Sigmoid colon (tissue), 6 donors: ENCODE measurements at regions not wholly inside any gene's neighbourhood (a gene's known extent, or its start where the extent isn't known, plus 50 kb on each side); places are given as distances from the start of the nearest gene placed in this dataset.

Source experiments
- DNase-seq: peaks from one replicate; pipeline ENCODE4 v3.0.0-alpha.2; 2019
- H3K27ac ChIP-seq, 4 donors: fragments of 200-600 bp; sonication (generic); one replicate each; pipeline ENCODE4 v1.5.1; 2016 to 2019; ENCODE audit warnings: mild to moderate bottlenecking in 1 of 4
- H3K27me3 ChIP-seq, 3 donors: fragments of 200-600 bp; sonication (generic); one replicate each; pipeline ENCODE4 v1.5.1; 2019; ENCODE audit warnings: mild to moderate bottlenecking in 1 of 3
- H3K36me3 ChIP-seq, 4 donors: fragments of 200-600 bp; sonication (generic); one replicate each; pipeline ENCODE4 v1.5.1; 2016 to 2019
- H3K4me1 ChIP-seq, 4 donors: fragments of 200-600 bp; sonication (generic); one replicate each; pipeline ENCODE4 v1.5.1; 2017 to 2019
- H3K4me3 ChIP-seq, 4 donors: fragments of 200-600 bp; sonication (generic); one replicate each; pipeline ENCODE4 v1.5.1; 2017 to 2019; ENCODE audit warnings: mild to moderate bottlenecking in 2 of 4, moderate library complexity in 1 of 4
- H3K9me3 ChIP-seq, 4 donors: fragments of 200-600 bp in 3 of 4; sonication (generic) in 3 of 4; one replicate each; pipeline versions ENCODE4 v1.5.1 to v1.6.1; 2013 to 2019
- EP300 ChIP-seq, 4 donors: sonication (generic); formaldehyde crosslinking; IDR thresholded peaks; one replicate each; pipeline ENCODE4 v1.6.1; 2017; ENCODE audit warnings: antibody characterized with exemption in 4 of 4
- POLR2A ChIP-seq, 2 donors: fragments of 450-650 bp; IDR thresholded peaks; one replicate each; pipeline ENCODE4 v1.6.1; 2016; ENCODE audit warnings: antibody characterized with exemption in 2 of 2, mild to moderate bottlenecking in 2 of 2, moderate library complexity in 2 of 2
- POLR2AphosphoS5 ChIP-seq, 4 donors: sonication (generic); formaldehyde crosslinking; IDR thresholded peaks; one replicate each; pipeline ENCODE4 v1.6.1; 2017; ENCODE audit warnings: antibody characterized with exemption in 4 of 4
- WGBS, 2 donors: extraction: QIAGEN DNeasy Blood & Tissue Kit; methylation state at CpG; one replicate each; pipeline ENCODE4 v1.1.7; 2013; 5-methylcytosine and 5-hydroxymethylcytosine counted together
- intact Hi-C: fragments of 100-400 bp; cut with DNase I; formaldehyde crosslinking; loops from one replicate; pipeline ENCODE4 v1.15.1; 2023
- TF ChIP-seq, protein P1 (sequence below), 4 experiments: fragments of 450-650 bp in 3 of 4; fragments of 200-600 bp in 1 of 4; IDR thresholded peaks; one replicate each; pipeline ENCODE4 v1.5.1; 2016 to 2019; ENCODE audit warnings: antibody characterized with exemption in 4 of 4, mild to moderate bottlenecking in 3 of 4, moderate library complexity in 2 of 4
- donor health status: healthy with polysubstance abuse.
- donor health status: healthy.

DNA sequence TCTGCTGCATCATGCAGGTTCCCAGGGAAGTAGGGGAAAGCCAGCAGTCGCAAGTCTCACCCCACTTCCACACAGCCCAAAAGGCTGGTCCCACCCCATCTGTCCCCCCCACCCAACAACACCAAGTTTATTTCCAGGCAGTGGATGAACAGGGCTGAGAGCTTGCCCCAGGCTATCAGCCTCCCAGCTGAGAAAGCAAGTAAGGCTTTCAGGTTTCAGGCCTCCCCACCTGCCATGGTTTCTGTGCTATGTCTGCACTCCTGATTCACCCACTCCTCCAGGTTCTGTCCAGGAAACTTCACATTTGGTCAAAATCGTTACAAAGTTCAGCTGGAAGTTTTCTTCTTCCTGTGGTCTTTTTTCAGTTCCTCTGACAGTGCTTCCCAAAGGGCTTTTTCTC, 97.5 kb upstream of the HS3ST3A1 start:
- 82% methylated on average over 2 of the region's 2 CpGs for WGBS, 2 donors
- no peak for TF ChIP-seq POLR2A (IDR thresholded peaks at IDR 0.05)
- no peak for TF ChIP-seq POLR2AphosphoS5 (IDR thresholded peaks at IDR 0.05)
- no peak for TF ChIP-seq EP300 (IDR thresholded peaks at IDR 0.05)
- intact Hi-C loops = no loop called here

DNA sequence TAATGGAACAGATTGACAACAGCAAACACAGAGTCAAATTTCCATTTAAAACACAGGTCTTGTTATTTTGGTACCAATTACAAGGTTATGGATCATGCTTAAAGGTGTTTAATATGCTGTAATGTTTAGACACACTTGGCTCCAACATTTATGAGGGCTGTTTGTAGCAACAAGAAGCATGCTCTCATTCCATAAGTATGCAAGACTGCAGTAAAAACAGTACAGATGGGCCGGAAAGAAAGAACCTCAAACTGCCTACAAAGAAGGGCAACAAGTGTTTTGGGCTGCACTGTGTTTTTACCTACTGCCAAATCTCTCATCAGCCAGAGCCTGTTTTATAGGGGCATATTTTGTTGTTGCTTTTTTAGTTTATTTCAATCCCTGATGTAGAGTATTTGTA, 100.5 kb upstream of the HS3ST3A1 start:
- Histone ChIP-seq H3K27ac (no peak overlapping the region), H3K4me1 (no peaks in the 10 kb centered on the region), H3K4me3 (no peak overlapping the region), H3K27me3 (no peaks in the 10 kb centered on the region), H3K9me3 (no peaks in the 10 kb centered on the region), H3K36me3 (no peaks in the 10 kb centered on the region)
- 50 to 65% methylated on average over 1 of the region's 1 CpG for WGBS, 2 donors
- DNase-seq = no peak
- intact Hi-C loops = no loop called here
- TF ChIP-seq, protein P1, sequence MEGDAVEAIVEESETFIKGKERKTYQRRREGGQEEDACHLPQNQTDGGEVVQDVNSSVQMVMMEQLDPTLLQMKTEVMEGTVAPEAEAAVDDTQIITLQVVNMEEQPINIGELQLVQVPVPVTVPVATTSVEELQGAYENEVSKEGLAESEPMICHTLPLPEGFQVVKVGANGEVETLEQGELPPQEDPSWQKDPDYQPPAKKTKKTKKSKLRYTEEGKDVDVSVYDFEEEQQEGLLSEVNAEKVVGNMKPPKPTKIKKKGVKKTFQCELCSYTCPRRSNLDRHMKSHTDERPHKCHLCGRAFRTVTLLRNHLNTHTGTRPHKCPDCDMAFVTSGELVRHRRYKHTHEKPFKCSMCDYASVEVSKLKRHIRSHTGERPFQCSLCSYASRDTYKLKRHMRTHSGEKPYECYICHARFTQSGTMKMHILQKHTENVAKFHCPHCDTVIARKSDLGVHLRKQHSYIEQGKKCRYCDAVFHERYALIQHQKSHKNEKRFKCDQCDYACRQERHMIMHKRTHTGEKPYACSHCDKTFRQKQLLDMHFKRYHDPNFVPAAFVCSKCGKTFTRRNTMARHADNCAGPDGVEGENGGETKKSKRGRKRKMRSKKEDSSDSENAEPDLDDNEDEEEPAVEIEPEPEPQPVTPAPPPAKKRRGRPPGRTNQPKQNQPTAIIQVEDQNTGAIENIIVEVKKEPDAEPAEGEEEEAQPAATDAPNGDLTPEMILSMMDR (IDR thresholded peaks at IDR 0.05) = no peak
- no peak for TF ChIP-seq POLR2A (IDR thresholded peaks at IDR 0.05)
- no peak for TF ChIP-seq POLR2AphosphoS5 (IDR thresholded peaks at IDR 0.05)
- TF ChIP-seq EP300 (IDR thresholded peaks at IDR 0.05) = no peak

More for the DNA sequence above, 97.5 kb upstream of the HS3ST3A1 start:
- no peak overlapping the region for H3K27ac ChIP-seq
- no peak for DNase-seq
- no peaks in the 10 kb centered on the region for H3K27me3 ChIP-seq
- H3K36me3 ChIP-seq = no peaks in the 10 kb centered on the region
- H3K4me1 ChIP-seq = no peaks in the 10 kb centered on the region
- no peaks in the 10 kb centered on the region for H3K9me3 ChIP-seq
- H3K4me3 ChIP-seq = no peak overlapping the region

DNA sequence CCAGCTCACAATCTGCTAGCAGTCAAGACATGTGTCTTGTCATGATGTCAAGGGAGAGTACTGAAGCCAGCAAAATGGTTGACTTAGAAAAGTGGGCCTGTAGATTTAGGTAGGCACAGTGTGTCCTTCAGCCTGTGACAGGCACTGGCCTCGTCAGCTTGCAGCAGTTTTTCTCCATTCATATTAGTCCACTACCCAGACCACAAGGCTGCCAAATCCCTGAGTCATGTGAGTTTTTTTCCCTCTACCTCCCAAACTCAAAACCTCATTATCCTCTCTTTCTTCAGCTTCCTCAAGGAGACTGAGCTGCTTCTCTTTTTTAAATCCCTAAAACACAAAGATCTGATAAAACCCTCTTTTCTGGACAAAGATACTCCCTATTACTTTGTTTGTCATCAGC, 102.6 kb upstream of the HS3ST3A1 start:
- 57 to 58% methylated on average over 1 of the region's 1 CpG for WGBS, 2 donors
- intact Hi-C loops = no loop called here

DNA sequence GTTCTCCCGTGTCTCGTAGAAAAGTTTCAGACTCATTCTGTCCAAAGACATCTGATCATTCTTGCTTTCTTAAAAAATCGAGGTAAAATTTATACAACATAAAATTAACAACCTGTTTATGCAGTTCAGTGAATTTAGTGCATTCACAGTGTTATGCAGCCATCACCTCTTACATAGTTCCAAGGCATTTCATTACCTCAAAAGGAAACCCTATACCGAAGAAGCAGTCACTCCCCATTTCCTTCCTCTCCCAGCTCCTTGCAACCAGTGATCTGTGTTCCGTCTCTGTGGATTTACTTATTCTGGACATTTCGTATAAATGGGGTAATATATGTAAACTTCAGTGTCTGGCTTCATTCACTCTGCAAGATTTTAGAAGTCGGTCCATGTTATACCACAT, 103.5 kb upstream of the HS3ST3A1 start:
- no peaks in the 10 kb centered on the region for H3K4me1 ChIP-seq

More for the DNA sequence above, 102.6 kb upstream of the HS3ST3A1 start:
- TF ChIP-seq, protein P1 (IDR thresholded peaks at IDR 0.05) = no peak
- TF ChIP-seq POLR2A (IDR thresholded peaks at IDR 0.05) (no peak), POLR2AphosphoS5 (IDR thresholded peaks at IDR 0.05) (no peak), EP300 (IDR thresholded peaks at IDR 0.05) (no peak)
- Histone ChIP-seq H3K9me3 (no peaks in the 10 kb centered on the region), H3K4me3 (no peak overlapping the region), H3K4me1 (no peaks in the 10 kb centered on the region), H3K27ac (no peak overlapping the region), H3K36me3 (no peaks in the 10 kb centered on the region), H3K27me3 (no peaks in the 10 kb centered on the region)
- DNase-seq = no peak

DNA sequence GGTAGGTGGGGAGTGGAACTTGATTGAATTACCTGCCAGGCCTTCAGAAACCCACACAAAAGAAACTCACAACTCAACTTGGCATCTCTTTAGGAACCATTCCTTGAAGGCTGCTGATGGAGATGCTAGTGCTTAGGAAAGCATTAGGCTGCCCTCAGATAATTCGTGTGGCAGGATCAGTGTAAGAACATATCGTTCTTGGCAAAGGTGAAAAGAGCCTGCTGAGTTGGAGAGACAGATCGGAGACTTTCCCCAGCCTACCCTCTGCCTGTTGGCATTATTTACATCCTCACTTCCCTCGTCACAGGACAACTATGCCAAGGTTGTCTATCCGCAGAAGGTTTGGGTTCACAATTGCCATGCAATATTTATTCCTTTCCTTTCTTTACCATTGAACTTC, 120.0 kb upstream of the HS3ST3A1 start:
- TF ChIP-seq, protein P1 (IDR thresholded peaks at IDR 0.05) = no peak
- no peak for TF ChIP-seq POLR2AphosphoS5 (IDR thresholded peaks at IDR 0.05)
- TF ChIP-seq POLR2A (IDR thresholded peaks at IDR 0.05) = no peak
- no peak for TF ChIP-seq EP300 (IDR thresholded peaks at IDR 0.05)
- Histone ChIP-seq H3K27me3 (no peaks in the 10 kb centered on the region), H3K4me1 (no peaks in the 10 kb centered on the region), H3K4me3 (no peak overlapping the region), H3K9me3 (no peaks in the 10 kb centered on the region), H3K27ac (no peak overlapping the region), H3K36me3 (no peaks in the 10 kb centered on the region)
- 84 to 89% methylated on average over 5 of the region's 5 CpGs for WGBS, 2 donors
- no peak for DNase-seq
- intact Hi-C loops = no loop called here

More for the DNA sequence above, 103.5 kb upstream of the HS3ST3A1 start:
- TF ChIP-seq POLR2AphosphoS5 (IDR thresholded peaks at IDR 0.05) (no peak), POLR2A (IDR thresholded peaks at IDR 0.05) (no peak), EP300 (IDR thresholded peaks at IDR 0.05) (no peak)
- TF ChIP-seq, protein P1 (IDR thresholded peaks at IDR 0.05) = no peak
- Histone ChIP-seq H3K4me3 (no peak overlapping the region), H3K27me3 (no peaks in the 10 kb centered on the region), H3K27ac (no peak overlapping the region), H3K36me3 (no peaks in the 10 kb centered on the region), H3K9me3 (no peaks in the 10 kb centered on the region)
- intact Hi-C loops = no loop called here
- 69 to 70% methylated on average over 7 of the region's 7 CpGs for WGBS, 2 donors
- no peak for DNase-seq
